ENCODE measurements at regions not wholly inside any gene's neighbourhood (a gene's known extent, or its start where the extent isn't known, plus 50 kb on each side); places are given as distances from the start of the nearest gene placed in this dataset.
"Not testable (repeated sequence)": the region's sequence is repeated elsewhere in the genome, so short reads cannot be mapped to it uniquely, and the experiment has no call there.

DNA sequence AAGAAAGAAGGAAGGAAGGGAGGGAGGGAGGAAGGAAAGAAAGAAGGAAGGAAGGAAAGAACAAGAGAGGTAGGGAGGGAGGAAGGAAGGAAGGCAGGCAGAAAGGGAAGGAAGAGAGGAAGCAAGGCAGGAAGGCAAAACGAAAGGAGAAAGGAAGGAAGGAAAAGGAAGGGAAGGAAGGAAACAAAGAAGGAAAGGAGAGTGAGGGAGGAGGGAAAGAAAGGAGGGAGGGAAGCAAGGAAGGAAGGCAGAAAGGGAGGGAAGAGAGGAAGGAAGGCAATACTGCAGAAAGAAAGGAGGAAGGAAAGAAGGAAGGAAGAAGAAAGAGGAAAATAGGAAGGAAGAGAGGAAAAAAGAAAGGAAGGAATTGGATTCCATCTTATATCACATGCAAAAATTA, 1303.1 kb upstream of the TMEM132C start:
- no peak for DNase-seq (ENCODE audit: low read depth, low spot score)
- H3K27ac ChIP-seq (ENCODE audit: low read depth, low read length), result no peak overlapping the region
- no peaks in the 10 kb centered on the region for H3K27me3 ChIP-seq (ENCODE audit: control insufficient read depth, insufficient read depth, low read length)
- CTCF ChIA-PET, result no interaction called here
- POLR2A ChIA-PET, result no interaction called here
- TF ChIP-seq, protein P1, sequence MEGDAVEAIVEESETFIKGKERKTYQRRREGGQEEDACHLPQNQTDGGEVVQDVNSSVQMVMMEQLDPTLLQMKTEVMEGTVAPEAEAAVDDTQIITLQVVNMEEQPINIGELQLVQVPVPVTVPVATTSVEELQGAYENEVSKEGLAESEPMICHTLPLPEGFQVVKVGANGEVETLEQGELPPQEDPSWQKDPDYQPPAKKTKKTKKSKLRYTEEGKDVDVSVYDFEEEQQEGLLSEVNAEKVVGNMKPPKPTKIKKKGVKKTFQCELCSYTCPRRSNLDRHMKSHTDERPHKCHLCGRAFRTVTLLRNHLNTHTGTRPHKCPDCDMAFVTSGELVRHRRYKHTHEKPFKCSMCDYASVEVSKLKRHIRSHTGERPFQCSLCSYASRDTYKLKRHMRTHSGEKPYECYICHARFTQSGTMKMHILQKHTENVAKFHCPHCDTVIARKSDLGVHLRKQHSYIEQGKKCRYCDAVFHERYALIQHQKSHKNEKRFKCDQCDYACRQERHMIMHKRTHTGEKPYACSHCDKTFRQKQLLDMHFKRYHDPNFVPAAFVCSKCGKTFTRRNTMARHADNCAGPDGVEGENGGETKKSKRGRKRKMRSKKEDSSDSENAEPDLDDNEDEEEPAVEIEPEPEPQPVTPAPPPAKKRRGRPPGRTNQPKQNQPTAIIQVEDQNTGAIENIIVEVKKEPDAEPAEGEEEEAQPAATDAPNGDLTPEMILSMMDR (IDR thresholded peaks at IDR 0.05; ENCODE audit: low read depth, low read length), result no peak
- peaks cover 13% of the 10 kb centered on the region for H3K9me3 ChIP-seq (ENCODE audit: control insufficient read depth, insufficient read depth, low read length)
- no peak overlapping the region for H3K4me3 ChIP-seq (ENCODE audit: low read depth, low read length)

- ChIA-PET CTCF (no interaction called here), POLR2A (no interaction called here)
- Histone ChIP-seq H3K27me3 (ENCODE audit: control insufficient read depth, insufficient read depth, low read length) (no peaks in the 10 kb centered on the region), H3K4me3 (ENCODE audit: low read depth, low read length) (no peak overlapping the region), H3K9me3 (ENCODE audit: control insufficient read depth, insufficient read depth, low read length) (peaks cover 4% of the 10 kb centered on the region), H3K27ac (ENCODE audit: low read depth, low read length) (no peak overlapping the region)
- TF ChIP-seq, protein P1 (IDR thresholded peaks at IDR 0.05; ENCODE audit: low read depth, low read length), result no peak
- DNase-seq (ENCODE audit: low read depth, low spot score), result no peak
Observed at GRCh38 chr12:126966498-126966897, 1300.5 kb upstream of the TMEM132C start.

GRCh38 chr12:126967152-126967551, 1299.8 kb upstream of the TMEM132C start:
- no peak overlapping the region for H3K27ac ChIP-seq (ENCODE audit: low read depth, low read length)
- H3K27me3 ChIP-seq (ENCODE audit: control insufficient read depth, insufficient read depth, low read length), result no peaks in the 10 kb centered on the region
- TF ChIP-seq, protein P1 (IDR thresholded peaks at IDR 0.05; ENCODE audit: low read depth, low read length), result no peak
- no peak overlapping the region for H3K4me3 ChIP-seq (ENCODE audit: low read depth, low read length)
- DNase-seq (ENCODE audit: low read depth, low spot score), result no peak
- ChIA-PET POLR2A (no interaction called here), CTCF (no interaction called here)
- H3K9me3 ChIP-seq (ENCODE audit: control insufficient read depth, insufficient read depth, low read length), result peaks cover 4% of the 10 kb centered on the region; the same call in 1 of the 2 replicates

GRCh38 chr12:126974779-126975178, 1292.2 kb upstream of the TMEM132C start:
- CTCF ChIA-PET, result no interaction called here
- no peaks in the 10 kb centered on the region for H3K27me3 ChIP-seq (ENCODE audit: control insufficient read depth, insufficient read depth, low read length)
- TF ChIP-seq, protein P1 (IDR thresholded peaks at IDR 0.05; ENCODE audit: low read depth, low read length), result no peak
- POLR2A ChIA-PET, result no interaction called here
- H3K9me3 ChIP-seq (ENCODE audit: control insufficient read depth, insufficient read depth, low read length), result peaks cover 6% of the 10 kb centered on the region; the same call in 1 of the 2 replicates
- DNase-seq (ENCODE audit: low read depth, low spot score), result no peak
- no peak overlapping the region for H3K27ac ChIP-seq (ENCODE audit: low read depth, low read length)
- H3K4me3 ChIP-seq (ENCODE audit: low read depth, low read length), result no peak overlapping the region

DNA sequence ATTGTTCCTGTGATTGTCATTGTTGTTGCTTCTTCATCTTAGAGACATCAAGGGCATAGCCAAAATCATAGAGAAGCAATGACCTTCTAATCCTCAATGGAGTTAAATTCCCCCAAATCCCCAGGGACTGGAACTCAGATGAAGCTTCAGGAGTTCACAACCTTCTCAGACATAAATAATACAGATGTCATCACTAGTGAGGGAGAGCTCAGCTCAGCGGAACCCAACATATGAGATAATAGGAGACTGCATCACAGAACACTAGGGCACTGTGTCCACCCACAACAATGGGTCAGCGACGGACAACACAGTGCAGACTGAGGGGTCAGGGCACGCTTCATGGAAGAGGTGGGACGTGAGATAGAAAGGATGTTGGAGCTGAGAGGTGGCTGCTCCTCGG, 1290.4 kb upstream of the TMEM132C start:
- POLR2A ChIA-PET, result no interaction called here
- no peak overlapping the region for H3K27ac ChIP-seq (ENCODE audit: low read depth, low read length)
- H3K4me3 ChIP-seq (ENCODE audit: low read depth, low read length), result no peak overlapping the region
- CTCF ChIA-PET, result no interaction called here
- H3K27me3 ChIP-seq (ENCODE audit: control insufficient read depth, insufficient read depth, low read length), result no peaks in the 10 kb centered on the region
- DNase-seq (ENCODE audit: low read depth, low spot score), result no peak
- peaks cover 6% of the 10 kb centered on the region; the same call in 1 of the 2 replicates for H3K9me3 ChIP-seq (ENCODE audit: control insufficient read depth, insufficient read depth, low read length)
- TF ChIP-seq, protein P1 (IDR thresholded peaks at IDR 0.05; ENCODE audit: low read depth, low read length), result no peak

- H3K9me3 ChIP-seq (ENCODE audit: control insufficient read depth, insufficient read depth, low read length); DNase-seq (ENCODE audit: low read depth, low spot score); POLR2A ChIA-PET; H3K27ac ChIP-seq (ENCODE audit: low read depth, low read length); CTCF ChIA-PET; H3K27me3 ChIP-seq (ENCODE audit: control insufficient read depth, insufficient read depth, low read length); H3K4me3 ChIP-seq (ENCODE audit: low read depth, low read length): not testable (repeated sequence)
Observed at GRCh38 chr12:126979564-126979963, 1287.4 kb upstream of the TMEM132C start.
